Endothelial cell of umbilical vein (primary cell): ENCODE measurements at regions not wholly inside any gene's neighbourhood (a gene's known extent, or its start where the extent isn't known, plus 50 kb on each side); places are given as distances from the start of the nearest gene placed in this dataset.

Experiments used
- BruUV-seq: library from RNA; stranded (reverse); fragments of 400-500 nt; replicated peaks from 2 replicates; lab custom pipeline; 2021; lab: Mats Ljungman, UMichigan
- CTCF ChIA-PET: fragments of 300-600, 350-600 bp; sonication (Branson Sonifier 250); formaldehyde crosslinking; loops from one replicate; lab custom pipeline; 2021; ENCODE audit warnings: antibody characterized with exemption, inconsistent platforms; lab: Charles Lee
- POLR2A ChIA-PET: fragments of 300-600, 350-600 bp; sonication (Branson Sonifier 250); formaldehyde crosslinking; loops from one replicate; lab custom pipeline; 2021; ENCODE audit warnings: antibody characterized with exemption, inconsistent platforms; lab: Charles Lee
- DNase-seq: peaks from one replicate; pipeline ENCODE4 v3.0.0-alpha.2; 2011; ENCODE audit warnings: low read depth, low spot score
- FAIRE-seq: peaks from 2 replicates; lab custom pipeline; 2011; peaks lifted over from hg19 to GRCh38; lab: Jason Lieb, UNC
- H2AFZ ChIP-seq: 2 replicates; pipeline ENCODE4 v1.6.0; 2012; ENCODE audit warnings: low read depth, low read length, control low read depth, inconsistent platforms
- H3K27ac ChIP-seq: 2 replicates; pipeline ENCODE4 v1.5.1; 2011; ENCODE audit warnings: low read depth, mild to moderate bottlenecking, control low read depth, low read length, moderate library complexity; ENCODE audit not compliant: insufficient read depth
- H3K27me3 ChIP-seq, 2 experiments: 2 replicates each; pipeline versions ENCODE4 v1.6.0 to v1.6.1; 2011; ENCODE audit warnings: low read length in 2 of 2, mixed read lengths in 1 of 2; ENCODE audit not compliant: control insufficient read depth in 2 of 2, insufficient read depth in 2 of 2
- H3K36me3 ChIP-seq, 2 experiments: 2 replicates in 1 of 2; 3 replicates in 1 of 2; pipeline ENCODE4 v1.5.1; 2011; ENCODE audit warnings: low read length in 2 of 2, mild to moderate bottlenecking in 1 of 2, moderate library complexity in 1 of 2; ENCODE audit not compliant: control insufficient read depth in 2 of 2, insufficient read depth in 2 of 2; ENCODE audit errors: extremely low read depth in 1 of 2
- H3K4me1 ChIP-seq: 3 replicates; pipeline ENCODE4 v1.5.1; 2011; ENCODE audit warnings: mild to moderate bottlenecking, low read length; ENCODE audit not compliant: control insufficient read depth, insufficient read depth; ENCODE audit errors: extremely low read depth
- H3K4me2 ChIP-seq: 2 replicates; pipeline ENCODE4 v1.6.1; 2011; ENCODE audit warnings: low read length, control low read depth, mixed read lengths; ENCODE audit not compliant: insufficient read depth
- H3K4me3 ChIP-seq, 3 experiments: fragments of 200-600 bp in 1 of 3; sonication (generic), shearing (Covaris generic) in 1 of 3; replicated peaks in 1 of 3; 2 replicates each; pipeline ENCODE4 v1.5.1; 2011 to 2016; ENCODE audit warnings: control low read depth in 3 of 3, low read length in 3 of 3, mild to moderate bottlenecking in 2 of 3, inconsistent platforms in 1 of 3, low read depth in 1 of 3, moderate library complexity in 1 of 3; ENCODE audit not compliant: insufficient read depth in 1 of 3
- H3K79me2 ChIP-seq: 2 replicates; pipeline ENCODE4 v1.6.0; 2012; ENCODE audit warnings: low read length, inconsistent platforms; ENCODE audit not compliant: control insufficient read depth, insufficient read depth
- H3K9ac ChIP-seq: replicated peaks from 2 replicates; pipeline ENCODE3; 2011; ENCODE audit warnings: low read length, control low read depth; ENCODE audit not compliant: insufficient read depth; ENCODE audit errors: extremely low read depth
- H3K9me1 ChIP-seq: replicated peaks from 3 replicates; pipeline ENCODE4 v1.6.0; 2011; ENCODE audit warnings: mild to moderate bottlenecking, low read length; ENCODE audit not compliant: control insufficient read depth, insufficient read depth; ENCODE audit errors: extremely low read depth
- H3K9me3 ChIP-seq: replicated peaks from 2 replicates; pipeline ENCODE4 v1.5.1; 2012; ENCODE audit warnings: low read length, inconsistent platforms; ENCODE audit not compliant: control insufficient read depth, insufficient read depth
- H4K20me1 ChIP-seq: replicated peaks from 2 replicates; pipeline ENCODE3; 2011; ENCODE audit warnings: mild to moderate bottlenecking, low read length; ENCODE audit not compliant: control insufficient read depth, insufficient read depth; ENCODE audit errors: extremely low read depth
- CTCF ChIP-seq, 2 donors: IDR thresholded peaks; 1 replicate in 1 of 2; 2 replicates in 1 of 2; pipeline ENCODE4 v1.5.1; 2011; ENCODE audit warnings: low read length in 2 of 2, mild to moderate bottlenecking in 2 of 2, moderate library complexity in 2 of 2, control low read depth in 1 of 2, inconsistent platforms in 1 of 2, low read depth in 1 of 2; ENCODE audit not compliant: insufficient read depth in 1 of 2; ENCODE audit errors: extremely low read depth in 1 of 2
- EZH2 ChIP-seq: IDR thresholded peaks from 2 replicates; pipeline ENCODE4 v1.6.1; 2012; ENCODE audit warnings: borderline replicate concordance, low read depth, mild to moderate bottlenecking, moderate library complexity, low read length, inconsistent platforms; ENCODE audit not compliant: severe bottlenecking
- FOS ChIP-seq: IDR thresholded peaks from 2 replicates; pipeline ENCODE4 v1.6.1; 2011; ENCODE audit warnings: mild to moderate bottlenecking, low read length, moderate library complexity, borderline replicate concordance; ENCODE audit not compliant: insufficient read depth
- GATA2 ChIP-seq: IDR thresholded peaks from 2 replicates; pipeline ENCODE4 v1.7.0; 2011; ENCODE audit warnings: low read depth, mild to moderate bottlenecking, moderate library complexity, mixed read lengths, low read length; ENCODE audit not compliant: insufficient read length, insufficient read depth
- JUN ChIP-seq: IDR thresholded peaks from 2 replicates; pipeline ENCODE4 v1.6.1; 2011; ENCODE audit warnings: borderline replicate concordance, low read depth; ENCODE audit not compliant: insufficient read length, insufficient read depth
- MYC ChIP-seq: IDR thresholded peaks from one replicate; pipeline ENCODE4 v1.6.1; 2011; ENCODE audit warnings: mild to moderate bottlenecking, low read depth, low read length
- dilution Hi-C: fragments of 300-500 bp; cut with MboI; formaldehyde crosslinking; loops from one replicate; pipeline ENCODE4 v1.15.0; 2019; ENCODE audit warnings: low sequenced_read_pairs; ENCODE audit not compliant: extremely low pct_ligation_motif_present
- intact Hi-C: fragments of 100-400 bp; cut with micrococcal nuclease; formaldehyde crosslinking; loops from one replicate; pipeline ENCODE4 v1.10.0; 2022

GRCh38 chr5:77892061-77893010 lies 116.2 kb upstream of the TBCA start:
- H3K27me3 ChIP-seq: no peaks in the 10 kb centered on the region
- no peak overlapping the region for H2AFZ ChIP-seq
- no peaks in the 10 kb centered on the region for H4K20me1 ChIP-seq
- BruUV-seq: no TSS peak
- no peaks in the 10 kb centered on the region for H3K9me1 ChIP-seq
- no peak for FAIRE-seq
- ChIA-PET CTCF (interaction anchor here (0.5 kb wide), 1 partner anchor 10 kb away, joined by 3 read pairs; no protein-coding TSS in a partner anchor), POLR2A (no interaction called here)
- no peak overlapping the region for H3K27ac ChIP-seq
- DNase-seq: no peak
- no peak overlapping the region for H3K4me3 ChIP-seq
- intact Hi-C loops: loop anchor here (1.0 kb wide), 1 partner anchor 10 kb away; no protein-coding TSS in a partner anchor
- peaks cover 3% of the 10 kb centered on the region for H3K4me1 ChIP-seq
- H3K9ac ChIP-seq: no peak overlapping the region
- no peaks in the 10 kb centered on the region for H3K79me2 ChIP-seq
- dilution Hi-C loops: no loop called here
- TF ChIP-seq FOS: no peak
- no peak for TF ChIP-seq CTCF (IDR thresholded peaks at IDR 0.05; ENCODE audit: extremely low read depth in 1 of 2, insufficient read depth in 1 of 2, low read depth in 1 of 2, low read length in 2 of 2)
- TF ChIP-seq EZH2: no peak
- TF ChIP-seq GATA2: no peak
- TF ChIP-seq JUN: no peak
- no peak for TF ChIP-seq MYC
- no peak overlapping the region for H3K4me2 ChIP-seq
- no peaks in the 10 kb centered on the region for H3K36me3 ChIP-seq
- H3K9me3 ChIP-seq: no peaks in the 10 kb centered on the region
